OCI-LY3 (cell line): ENCODE measurements at regions not wholly inside any gene's neighbourhood (a gene's known extent, or its start where the extent isn't known, plus 50 kb on each side); places are given as distances from the start of the nearest gene placed in this dataset.
"Not testable (repeated sequence)": the region's sequence is repeated elsewhere in the genome, so short reads cannot be mapped to it uniquely, and the experiment has no call there.

Experiments used
- H2AFZ ChIP-seq: fragments of 200-600, 300-600 bp; shearing (Covaris generic); 2 replicates; pipeline ENCODE4 v1.6.0; 2014; ENCODE audit warnings: antibody characterized with exemption, low read depth, low read length
- H3K27ac ChIP-seq: fragments of 200-600, 300-600 bp; sonication (generic); 2 replicates; pipeline ENCODE4 v1.5.1; 2014; ENCODE audit warnings: mild to moderate bottlenecking, low read length, moderate library complexity, mixed read lengths
- H3K27me3 ChIP-seq: fragments of 200-600, 300-600 bp; sonication (generic); 2 replicates; pipeline ENCODE4 v1.6.1; 2014; ENCODE audit warnings: low read depth, low read length, mixed read lengths
- H3K36me3 ChIP-seq: fragments of 200-600, 300-600 bp; sonication (generic); replicated peaks from 2 replicates; pipeline ENCODE3; 2014; ENCODE audit warnings: low read depth, low read length, mixed read lengths
- H3K4me1 ChIP-seq: fragments of 300-600, 200-600 bp; sonication (generic); 2 replicates; pipeline ENCODE4 v1.6.1; 2014; ENCODE audit warnings: low read length, mixed read lengths
- H3K4me2 ChIP-seq: fragments of 200-600, 300-600 bp; sonication (generic); 2 replicates; pipeline ENCODE4 v1.6.1; 2014; ENCODE audit warnings: low read length, mixed read lengths
- H3K4me3 ChIP-seq: fragments of 300-600, 200-600 bp; sonication (generic); 2 replicates; pipeline ENCODE4 v1.5.1; 2014; ENCODE audit warnings: antibody characterized with exemption, mild to moderate bottlenecking, low read length, moderate library complexity
- H3K79me2 ChIP-seq: fragments of 300-600, 200-600 bp; shearing (Covaris generic); 2 replicates; pipeline ENCODE4 v1.6.1; 2014; ENCODE audit warnings: mild to moderate bottlenecking, low read length, mixed read lengths
- H3K9ac ChIP-seq: fragments of 300-600, 200-600 bp; shearing (Covaris generic); 2 replicates; pipeline ENCODE4 v1.6.0; 2014; ENCODE audit warnings: mild to moderate bottlenecking, low read length, moderate library complexity
- H3K9me3 ChIP-seq: fragments of 200-600, 300-600 bp; shearing (Covaris generic); 2 replicates; pipeline ENCODE4 v1.6.1; 2014; ENCODE audit warnings: low read length, mixed read lengths; ENCODE audit not compliant: insufficient read depth
- H4K20me1 ChIP-seq: fragments of 200-600, 300-600 bp; sonication (generic); 2 replicates; pipeline ENCODE4 v1.6.1; 2016; ENCODE audit warnings: low read length, mixed read lengths; ENCODE audit not compliant: insufficient read depth
- EZH2phosphoT487 ChIP-seq: fragments of 200-600 bp; shearing (Covaris generic); IDR thresholded peaks from 2 replicates; pipeline ENCODE4 v1.6.1; 2018; ENCODE audit warnings: antibody characterized with exemption, mixed run types, low read depth
- TF ChIP-seq, protein P1 (sequence below): fragments of 200-600, 300-600 bp; sonication (generic); IDR thresholded peaks from 2 replicates; pipeline ENCODE4 v1.5.1; 2014; ENCODE audit warnings: antibody characterized with exemption, low read length, low read depth

DNA sequence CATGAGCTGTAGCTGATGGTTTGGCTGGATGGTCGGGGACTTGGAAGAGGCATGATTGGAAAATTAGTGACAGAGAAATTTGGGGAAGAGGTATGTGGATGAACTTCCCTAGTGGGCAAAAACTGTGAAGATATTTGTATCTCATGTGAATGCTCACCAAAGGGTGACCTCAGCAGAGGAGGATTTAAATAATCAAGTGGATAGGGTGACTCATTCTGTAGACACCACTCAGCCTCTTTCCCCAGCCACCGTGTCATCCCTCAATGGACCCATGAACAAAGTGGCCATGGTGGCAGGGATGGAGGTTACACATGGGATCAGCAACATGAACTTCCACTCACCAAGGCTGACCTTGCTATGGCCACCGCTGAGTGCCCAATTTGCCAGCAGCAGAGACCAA lies 60.8 kb upstream of the KRAS start:
- Histone ChIP-seq H3K27me3 (no peaks in the 10 kb centered on the region), H3K36me3 (no peaks in the 10 kb centered on the region), H3K4me2 (no peak overlapping the region), H4K20me1 (no peaks in the 10 kb centered on the region), H3K79me2 (no peaks in the 10 kb centered on the region), H3K4me3 (no peak overlapping the region), H2AFZ (no peak overlapping the region), H3K9ac (no peak overlapping the region), H3K27ac (no peak overlapping the region), H3K4me1 (peaks cover 18% of the 10 kb centered on the region), H3K9me3 (no peaks in the 10 kb centered on the region)
- no peak for TF ChIP-seq EZH2phosphoT487
- TF ChIP-seq, protein P1, sequence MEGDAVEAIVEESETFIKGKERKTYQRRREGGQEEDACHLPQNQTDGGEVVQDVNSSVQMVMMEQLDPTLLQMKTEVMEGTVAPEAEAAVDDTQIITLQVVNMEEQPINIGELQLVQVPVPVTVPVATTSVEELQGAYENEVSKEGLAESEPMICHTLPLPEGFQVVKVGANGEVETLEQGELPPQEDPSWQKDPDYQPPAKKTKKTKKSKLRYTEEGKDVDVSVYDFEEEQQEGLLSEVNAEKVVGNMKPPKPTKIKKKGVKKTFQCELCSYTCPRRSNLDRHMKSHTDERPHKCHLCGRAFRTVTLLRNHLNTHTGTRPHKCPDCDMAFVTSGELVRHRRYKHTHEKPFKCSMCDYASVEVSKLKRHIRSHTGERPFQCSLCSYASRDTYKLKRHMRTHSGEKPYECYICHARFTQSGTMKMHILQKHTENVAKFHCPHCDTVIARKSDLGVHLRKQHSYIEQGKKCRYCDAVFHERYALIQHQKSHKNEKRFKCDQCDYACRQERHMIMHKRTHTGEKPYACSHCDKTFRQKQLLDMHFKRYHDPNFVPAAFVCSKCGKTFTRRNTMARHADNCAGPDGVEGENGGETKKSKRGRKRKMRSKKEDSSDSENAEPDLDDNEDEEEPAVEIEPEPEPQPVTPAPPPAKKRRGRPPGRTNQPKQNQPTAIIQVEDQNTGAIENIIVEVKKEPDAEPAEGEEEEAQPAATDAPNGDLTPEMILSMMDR: no peak

DNA sequence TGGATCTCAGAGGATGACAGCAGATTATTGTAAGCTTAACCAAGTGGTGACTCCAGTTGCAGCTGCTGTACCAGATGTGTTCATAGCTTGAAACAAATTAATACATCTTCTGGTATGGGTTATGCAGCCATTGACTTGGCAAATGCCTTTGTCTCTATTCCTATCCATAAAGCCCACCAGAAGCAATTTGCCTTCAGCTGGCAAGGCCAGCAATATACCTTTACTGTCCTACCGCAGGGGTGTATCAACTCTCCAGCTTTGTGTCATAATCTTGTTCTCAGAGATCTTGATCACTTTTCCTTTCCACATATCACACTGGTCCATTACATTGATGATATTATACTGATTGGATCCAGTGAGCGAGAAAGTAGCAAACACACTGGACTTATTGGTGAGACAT lies 59.3 kb upstream of the KRAS start:
- H3K4me1 ChIP-seq: peaks cover 16% of the 10 kb centered on the region
- H3K27ac ChIP-seq, H3K79me2 ChIP-seq, H3K9ac ChIP-seq, H4K20me1 ChIP-seq, H3K27me3 ChIP-seq, H3K4me2 ChIP-seq, H3K9me3 ChIP-seq, H2AFZ ChIP-seq, H3K4me3 ChIP-seq, H3K36me3 ChIP-seq: not testable (repeated sequence)

DNA sequence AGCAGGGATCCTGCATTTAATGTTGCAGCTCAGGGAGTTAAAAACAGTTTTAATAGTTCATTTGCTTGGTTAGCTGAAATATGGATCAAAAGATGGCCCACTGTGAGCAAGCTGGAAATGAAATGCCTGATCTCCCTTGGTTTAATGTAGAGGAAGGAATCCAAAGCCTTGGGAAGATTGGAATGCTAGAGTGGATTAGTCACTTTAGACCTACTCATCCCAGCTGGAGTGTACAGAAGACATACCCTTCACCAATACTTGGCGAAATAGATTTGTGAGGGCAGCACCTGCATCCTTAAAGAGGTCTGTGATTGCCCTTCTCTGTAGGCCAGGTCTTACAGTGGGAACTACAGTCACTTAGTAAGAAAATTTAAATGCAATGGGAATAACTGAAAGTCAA lies 58.0 kb upstream of the KRAS start:
- Histone ChIP-seq H3K27me3 (no peaks in the 10 kb centered on the region), H3K4me3 (no peak overlapping the region), H3K4me2 (no peak overlapping the region), H3K79me2 (no peaks in the 10 kb centered on the region), H3K9ac (no peak overlapping the region), H2AFZ (no peak overlapping the region), H3K27ac (no peak overlapping the region), H4K20me1 (no peaks in the 10 kb centered on the region), H3K36me3 (no peaks in the 10 kb centered on the region), H3K4me1 (peaks cover 14% of the 10 kb centered on the region), H3K9me3 (no peaks in the 10 kb centered on the region)
- no peak for TF ChIP-seq EZH2phosphoT487
- TF ChIP-seq, protein P1: no peak

DNA sequence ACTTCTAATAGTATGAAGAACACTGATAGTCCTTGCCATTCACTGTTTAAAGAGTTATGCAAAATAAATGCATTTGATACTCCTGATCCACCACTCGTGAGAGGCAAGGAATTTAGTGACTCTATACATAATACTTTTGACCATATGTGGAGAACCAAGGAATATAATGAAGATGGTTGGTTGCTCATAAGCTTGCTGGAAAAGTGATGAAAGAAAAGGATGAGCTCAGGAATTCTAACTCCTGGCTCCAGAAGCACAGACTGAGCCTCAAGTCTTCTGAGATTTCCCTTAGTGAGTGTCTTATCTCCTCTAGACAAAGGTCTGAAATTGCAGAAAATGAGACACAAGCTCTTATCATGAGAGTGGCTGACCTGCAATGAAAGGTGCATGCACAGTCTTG lies 57.1 kb upstream of the KRAS start:
- peaks cover 9% of the 10 kb centered on the region for H3K4me1 ChIP-seq
- no peaks in the 10 kb centered on the region for H3K9me3 ChIP-seq
- H4K20me1 ChIP-seq: no peaks in the 10 kb centered on the region
- no peaks in the 10 kb centered on the region for H3K27me3 ChIP-seq
- no peak overlapping the region for H3K4me3 ChIP-seq
- H3K79me2 ChIP-seq: no peaks in the 10 kb centered on the region
- TF ChIP-seq, protein P1: no peak
- TF ChIP-seq EZH2phosphoT487: no peak
- no peak overlapping the region for H2AFZ ChIP-seq
- no peak overlapping the region for H3K9ac ChIP-seq
- H3K4me2 ChIP-seq: no peak overlapping the region
- H3K36me3 ChIP-seq: no peaks in the 10 kb centered on the region
- no peak overlapping the region for H3K27ac ChIP-seq

DNA sequence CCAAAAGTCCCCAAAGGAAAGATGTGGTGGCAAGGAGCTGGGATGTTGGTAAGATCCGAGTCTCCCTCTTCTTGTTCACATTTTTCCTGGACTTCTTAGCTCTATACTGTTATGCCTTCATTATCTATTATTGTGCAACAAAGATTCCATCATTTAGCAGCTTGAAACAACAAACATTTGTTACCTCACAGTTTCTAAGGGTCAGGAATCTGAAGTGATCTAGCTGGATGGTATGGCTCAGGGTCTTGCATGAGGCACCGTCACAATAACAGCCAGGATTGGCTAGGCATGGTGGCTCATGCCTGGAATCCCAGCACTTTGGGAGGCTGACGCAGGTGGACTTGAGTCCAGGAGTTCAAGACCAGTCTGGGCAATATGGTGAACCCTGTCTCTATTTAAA lies 51.1 kb upstream of the KRAS start:
- H4K20me1 ChIP-seq: no peaks in the 10 kb centered on the region
- no peaks in the 10 kb centered on the region for H3K36me3 ChIP-seq
- H3K4me1 ChIP-seq: no peaks in the 10 kb centered on the region
- H3K9ac ChIP-seq: no peak overlapping the region
- no peak overlapping the region for H3K4me2 ChIP-seq
- H3K4me3 ChIP-seq: no peak overlapping the region
- no peaks in the 10 kb centered on the region for H3K27me3 ChIP-seq
- no peak overlapping the region; the same call in 1 of the 2 replicates for H2AFZ ChIP-seq
- no peaks in the 10 kb centered on the region for H3K9me3 ChIP-seq
- no peaks in the 10 kb centered on the region for H3K79me2 ChIP-seq
- TF ChIP-seq, protein P1: no peak
- no peak for TF ChIP-seq EZH2phosphoT487
- no peak overlapping the region for H3K27ac ChIP-seq
